ENCODE measurements at regions not wholly inside any gene's neighbourhood (a gene's known extent, or its start where the extent isn't known, plus 50 kb on each side); places are given as distances from the start of the nearest gene placed in this dataset.

DNA sequence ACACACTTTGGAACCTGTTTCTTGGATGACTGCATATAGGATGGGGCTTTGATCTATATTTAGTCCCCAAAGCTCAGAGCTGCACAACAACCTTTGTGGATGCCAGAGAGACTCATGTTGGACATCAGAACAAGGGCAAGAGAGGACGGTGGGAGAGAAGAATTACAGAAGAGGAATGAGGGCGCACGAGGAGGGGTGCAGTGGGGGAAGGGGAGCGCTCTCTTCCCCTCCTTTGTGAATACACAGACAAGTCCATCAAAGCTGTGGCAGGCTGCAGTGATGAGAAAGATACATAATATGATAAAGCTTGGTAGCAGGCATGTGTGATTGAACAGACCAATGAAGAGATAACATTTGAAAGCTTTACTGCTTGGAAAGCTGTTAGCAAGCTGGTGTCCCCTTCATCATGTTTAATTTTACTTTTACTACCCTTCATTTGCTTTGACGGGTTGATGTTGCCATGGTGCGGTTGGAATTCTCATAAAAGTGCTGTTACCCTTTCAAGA, 857.8 kb downstream of the KCNMA1 start:
- TF ChIP-seq, protein P1, sequence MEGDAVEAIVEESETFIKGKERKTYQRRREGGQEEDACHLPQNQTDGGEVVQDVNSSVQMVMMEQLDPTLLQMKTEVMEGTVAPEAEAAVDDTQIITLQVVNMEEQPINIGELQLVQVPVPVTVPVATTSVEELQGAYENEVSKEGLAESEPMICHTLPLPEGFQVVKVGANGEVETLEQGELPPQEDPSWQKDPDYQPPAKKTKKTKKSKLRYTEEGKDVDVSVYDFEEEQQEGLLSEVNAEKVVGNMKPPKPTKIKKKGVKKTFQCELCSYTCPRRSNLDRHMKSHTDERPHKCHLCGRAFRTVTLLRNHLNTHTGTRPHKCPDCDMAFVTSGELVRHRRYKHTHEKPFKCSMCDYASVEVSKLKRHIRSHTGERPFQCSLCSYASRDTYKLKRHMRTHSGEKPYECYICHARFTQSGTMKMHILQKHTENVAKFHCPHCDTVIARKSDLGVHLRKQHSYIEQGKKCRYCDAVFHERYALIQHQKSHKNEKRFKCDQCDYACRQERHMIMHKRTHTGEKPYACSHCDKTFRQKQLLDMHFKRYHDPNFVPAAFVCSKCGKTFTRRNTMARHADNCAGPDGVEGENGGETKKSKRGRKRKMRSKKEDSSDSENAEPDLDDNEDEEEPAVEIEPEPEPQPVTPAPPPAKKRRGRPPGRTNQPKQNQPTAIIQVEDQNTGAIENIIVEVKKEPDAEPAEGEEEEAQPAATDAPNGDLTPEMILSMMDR (IDR thresholded peaks at IDR 0.05): no peak
- TF ChIP-seq POLR2A (IDR thresholded peaks at IDR 0.05): no peak

Measured in lower leg skin (tissue), 3 donors.